Activated CD4-positive, alpha-beta T cell treated with anti-CD3 and anti-CD28 coated beads, Interleukin-2, amount 50 U/mL, for 24 hours (primary cell): ENCODE measurements at regions not wholly inside any gene's neighbourhood (a gene's known extent, or its start where the extent isn't known, plus 50 kb on each side); places are given as distances from the start of the nearest gene placed in this dataset.
"Not testable (repeated sequence)": the region's sequence is repeated elsewhere in the genome, so short reads cannot be mapped to it uniquely, and the experiment has no call there.

ENCODE experiments used
- DNase-seq, 2 donors: peaks; one replicate each; pipeline ENCODE4 v3.0.0-alpha.2; 2020; ENCODE audit warnings: low read depth in 1 of 2, low spot score in 1 of 2

- not testable (repeated sequence) for DNase-seq
Observed at GRCh38 chrY:7320171-7320570, 408.6 kb upstream of the AMELY start.

DNA sequence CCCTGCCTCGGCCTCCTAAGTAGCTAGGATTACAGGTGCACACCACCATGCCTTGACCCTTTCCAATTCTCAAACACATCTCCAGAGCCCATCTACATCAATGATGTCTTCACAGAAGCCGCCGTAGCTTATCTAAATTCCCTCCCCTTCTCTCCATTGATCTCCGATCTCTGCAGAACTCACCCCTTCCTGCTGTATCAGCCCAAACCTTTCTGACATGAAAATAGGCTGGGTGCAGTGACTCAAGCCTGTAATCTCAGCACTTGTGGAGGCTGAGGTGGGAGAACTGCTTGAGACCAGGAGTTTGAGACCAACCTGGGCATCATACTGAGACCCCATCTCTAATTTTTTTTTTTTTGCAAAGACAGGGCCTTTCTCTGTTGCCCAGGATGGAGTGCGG lies 406.6 kb upstream of the AMELY start:
- no peak for DNase-seq

- no peak for DNase-seq
Observed at GRCh38 chrY:7317571-7317970, 406.0 kb upstream of the AMELY start.

- peak; percentile 20 to 50 for DNase-seq
Observed at GRCh38 chrY:7310482-7311269, 399.1 kb upstream of the AMELY start.

DNA sequence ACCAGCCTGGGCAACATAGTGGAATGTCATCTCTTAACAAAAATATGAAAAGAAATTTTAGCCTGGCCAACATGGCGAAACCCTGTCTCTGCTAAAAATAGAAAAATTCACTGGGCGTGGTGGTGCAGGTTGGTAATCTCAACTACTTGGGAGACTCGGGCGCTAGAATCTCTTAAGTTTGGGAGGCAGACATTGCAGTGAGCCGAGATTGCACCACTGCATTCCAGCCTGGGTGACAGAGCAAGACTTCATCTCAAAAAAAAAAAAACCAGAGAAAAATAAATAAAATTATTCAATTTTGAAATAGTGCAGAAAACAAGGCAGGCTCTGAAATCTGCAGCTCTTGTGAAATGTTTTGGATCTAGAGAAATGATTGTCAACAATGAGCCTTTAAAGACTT lies 397.3 kb upstream of the AMELY start:
- DNase-seq: no peak

GRCh38 chrY:7302306-7302705 lies 390.8 kb upstream of the AMELY start:
- DNase-seq: no peak

- no peak for DNase-seq
Observed at GRCh38 chrY:7299960-7300359, 388.4 kb upstream of the AMELY start.

DNA sequence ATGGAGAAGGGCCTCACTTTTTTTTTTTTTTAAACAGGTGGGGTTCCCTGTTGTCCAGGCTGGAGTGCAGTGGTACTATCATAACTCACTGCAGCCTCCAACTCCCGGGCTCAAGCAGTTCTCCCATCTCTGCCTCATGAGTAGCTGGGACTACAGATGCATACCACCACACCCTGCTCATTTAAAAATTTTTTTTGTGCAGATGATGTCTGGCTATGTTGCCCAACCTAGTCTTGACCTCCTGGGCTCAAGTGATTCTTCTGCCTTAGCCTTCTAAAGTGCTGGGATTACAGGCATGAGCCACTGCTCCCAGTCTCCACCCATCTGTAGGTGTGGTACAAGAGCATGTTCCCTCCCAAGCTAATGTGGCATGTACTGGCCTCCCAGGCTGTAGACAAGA lies 380.6 kb upstream of the AMELY start:
- no peak for DNase-seq

GRCh38 chrY:7289889-7290833 lies 378.6 kb upstream of the AMELY start:
- DNase-seq: no peak

DNA sequence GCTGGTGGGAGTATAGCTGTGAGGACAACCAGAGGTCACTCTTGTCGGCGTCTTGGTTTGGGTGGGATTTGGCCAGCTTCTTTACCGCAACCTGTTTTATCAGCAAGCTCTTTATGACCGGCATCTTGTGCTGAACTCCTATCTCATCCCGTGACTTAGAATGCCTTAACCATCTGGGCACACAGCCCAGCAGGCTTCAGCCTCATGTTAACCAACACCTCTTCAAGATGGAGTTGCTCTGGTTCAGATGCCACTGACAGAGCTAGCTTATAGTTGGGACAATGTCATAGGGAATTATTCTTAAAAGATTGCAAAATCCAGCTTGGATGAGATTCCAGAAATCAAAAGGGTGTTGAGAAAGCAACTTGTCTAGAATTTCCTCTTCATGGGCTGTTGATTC lies 377.1 kb upstream of the AMELY start:
- no peak for DNase-seq

GRCh38 chrY:7287963-7288362 lies 376.4 kb upstream of the AMELY start:
- DNase-seq: not testable (repeated sequence)

- DNase-seq: no peak
Observed at GRCh38 chrY:7285388-7285787, 373.8 kb upstream of the AMELY start.

- no peak for DNase-seq
Observed at GRCh38 chrY:7283001-7283400, 371.4 kb upstream of the AMELY start.

- DNase-seq: not testable (repeated sequence)
Observed at GRCh38 chrY:7280151-7280740, 368.7 kb upstream of the AMELY start.

DNA sequence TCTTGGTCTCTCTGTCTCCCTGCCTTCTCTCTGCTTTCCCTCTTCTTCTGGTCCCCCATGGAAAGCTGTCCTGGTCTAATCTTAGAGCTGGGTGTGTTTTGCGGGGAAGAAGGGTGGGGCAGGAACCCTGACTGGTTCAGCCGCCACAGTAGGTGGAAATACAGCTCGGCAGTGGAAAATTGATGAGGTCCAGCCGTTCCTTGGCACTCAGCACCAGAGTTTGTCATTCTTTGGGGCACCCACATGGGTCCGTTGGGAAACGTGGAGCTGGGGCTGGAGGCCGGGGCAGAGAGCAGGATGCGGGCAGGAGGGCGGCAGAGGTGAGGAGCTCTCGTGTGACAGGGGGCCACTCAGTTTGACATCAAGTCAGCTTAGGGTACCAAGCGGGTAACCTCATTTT lies 364.2 kb upstream of the AMELY start:
- DNase-seq: no peak

DNA sequence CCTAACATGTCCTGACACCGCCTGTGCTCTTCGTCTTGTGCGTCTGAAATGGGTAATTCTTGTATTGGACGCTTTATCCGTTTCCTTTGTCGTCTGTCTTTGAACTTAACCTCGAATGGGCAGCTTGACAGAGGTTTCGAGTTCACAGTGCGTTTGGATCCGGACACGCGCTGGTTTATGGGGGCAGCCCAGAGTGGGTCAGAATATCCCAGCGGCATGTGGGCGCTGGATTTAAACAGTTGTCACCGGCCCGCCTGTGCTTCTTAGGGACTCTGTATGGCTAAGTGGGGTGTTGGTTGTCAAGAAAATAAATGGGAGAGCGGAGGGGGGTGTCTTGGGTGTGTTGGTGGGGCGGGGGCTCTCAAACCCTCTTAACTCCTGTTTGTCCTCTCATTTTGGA lies 363.5 kb upstream of the AMELY start:
- no peak for DNase-seq

DNA sequence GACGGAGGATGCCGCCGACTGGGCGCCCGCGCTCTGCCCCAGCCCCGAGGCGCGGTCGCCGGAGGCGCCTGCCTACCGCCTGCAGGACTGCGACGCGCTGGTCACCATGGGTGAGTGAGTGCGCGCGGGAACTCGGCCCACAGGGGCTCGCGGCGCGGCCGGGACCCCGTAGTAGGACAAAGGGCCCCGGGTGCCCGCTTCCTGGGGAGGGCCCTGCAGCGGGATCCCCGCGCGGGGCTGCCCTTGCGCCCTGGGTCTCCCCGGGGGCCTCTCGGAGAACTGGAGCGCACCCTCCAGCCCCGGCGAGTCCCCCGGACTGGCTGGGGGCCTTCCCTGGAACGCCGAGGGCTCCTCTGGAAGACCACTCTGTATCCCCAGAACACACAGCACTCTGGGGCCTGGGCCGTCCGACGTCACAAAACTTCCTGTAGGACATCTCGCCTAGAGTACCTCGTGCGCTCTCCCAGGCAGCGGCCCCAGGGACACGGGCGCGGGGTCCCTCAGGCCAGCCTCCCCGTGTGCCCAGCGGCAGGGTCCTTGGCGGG lies 362.9 kb upstream of the AMELY start:
- DNase-seq: no peak

GRCh38 chrY:7273587-7274203 lies 362.1 kb upstream of the AMELY start:
- DNase-seq: peak; percentile 66 to 75

- peak in 1 of 2 donors; percentile 32 for DNase-seq
Observed at GRCh38 chrY:7272556-7273195, 361.1 kb upstream of the AMELY start.

GRCh38 chrY:7263773-7264172 lies 352.2 kb upstream of the AMELY start:
- DNase-seq: no peak

GRCh38 chrY:7262531-7262930 lies 351.0 kb upstream of the AMELY start:
- no peak for DNase-seq
